Upper lobe of left lung (tissue), 4 donors: ENCODE measurements at regions not wholly inside any gene's neighbourhood (a gene's known extent, or its start where the extent isn't known, plus 50 kb on each side); places are given as distances from the start of the nearest gene placed in this dataset.

Source experiments
- CTCF ChIP-seq, 6 experiments: fragments of 450-650 bp in 4 of 6; fragments of 200-600 bp in 2 of 6; sonication (generic) in 2 of 6; IDR thresholded peaks; one replicate each; pipeline ENCODE4 v1.5.1; 2016 to 2019; ENCODE audit warnings: antibody characterized with exemption in 6 of 6
- POLR2AphosphoS5 ChIP-seq, 2 donors: sonication (generic); formaldehyde crosslinking; IDR thresholded peaks; one replicate each; pipeline ENCODE4 v1.5.1; 2017; ENCODE audit warnings: antibody characterized with exemption in 2 of 2

GRCh38 chr6:66496659-66497058 is 789.6 kb upstream of the EYS start:
- TF ChIP-seq POLR2AphosphoS5 (IDR thresholded peaks at IDR 0.05) (no peak), CTCF (IDR thresholded peaks at IDR 0.05) (peak in 2 of 6 experiments; percentile 17 to 21)
